ENCODE measurements at regions not wholly inside any gene's neighbourhood (a gene's known extent, or its start where the extent isn't known, plus 50 kb on each side); places are given as distances from the start of the nearest gene placed in this dataset.

GRCh38 chr6:166693880-166694279 lies 66.8 kb upstream of the RPS6KA2 start:
- TF ChIP-seq CTCF (IDR thresholded peaks at IDR 0.05; ENCODE audit: borderline replicate concordance, extremely low read depth, insufficient read depth): no peak
- no peak for FAIRE-seq

GRCh38 chr6:166692723-166693302 lies 65.8 kb upstream of the RPS6KA2 start:
- H3K4me3 ChIP-seq (ENCODE audit: low read length in 3 of 3): no peak overlapping the region
- no peak overlapping the region for H3K27ac ChIP-seq (ENCODE audit: low read depth in 2 of 2, low read length in 2 of 2)
- H3K9ac ChIP-seq (ENCODE audit: low read length in 3 of 3): no peak overlapping the region
- FAIRE-seq (no peak), DNase-seq (no peak)
- intact Hi-C loops (cut with DNase I): no loop called here
- no peaks in the 10 kb centered on the region for H3K36me3 ChIP-seq (ENCODE audit: control insufficient read depth in 2 of 3, insufficient read depth in 3 of 3, low read length in 3 of 3)
- H3K27me3 ChIP-seq (ENCODE audit: control insufficient read depth, insufficient read depth, low read length): no peaks in the 10 kb centered on the region
- no peaks in the 10 kb centered on the region for H3K4me1 ChIP-seq (ENCODE audit: control insufficient read depth in 2 of 3, insufficient read depth in 2 of 3, low read depth in 1 of 3, low read length in 3 of 3)
- no peaks in the 10 kb centered on the region for H3K9me3 ChIP-seq (ENCODE audit: control insufficient read depth in 2 of 3, insufficient read depth in 1 of 3, low read length in 3 of 3)
- no peak for TF ChIP-seq CTCF (IDR thresholded peaks at IDR 0.05; ENCODE audit: borderline replicate concordance, extremely low read depth, insufficient read depth)

More at GRCh38 chr6:166693880-166694279, 66.8 kb upstream of the RPS6KA2 start:
- Histone ChIP-seq H3K27ac (ENCODE audit: low read depth in 2 of 2, low read length in 2 of 2) (no peak overlapping the region), H3K9me3 (ENCODE audit: control insufficient read depth in 2 of 3, insufficient read depth in 1 of 3, low read length in 3 of 3) (no peaks in the 10 kb centered on the region), H3K9ac (ENCODE audit: low read length in 3 of 3) (no peak overlapping the region), H3K27me3 (ENCODE audit: control insufficient read depth, insufficient read depth, low read length) (no peaks in the 10 kb centered on the region), H3K4me3 (ENCODE audit: low read length in 3 of 3) (no peak overlapping the region), H3K4me1 (ENCODE audit: control insufficient read depth in 2 of 3, insufficient read depth in 2 of 3, low read depth in 1 of 3, low read length in 3 of 3) (no peaks in the 10 kb centered on the region), H3K36me3 (ENCODE audit: control insufficient read depth in 2 of 3, insufficient read depth in 3 of 3, low read length in 3 of 3) (no peaks in the 10 kb centered on the region)
- intact Hi-C loops (cut with DNase I): no loop called here
- DNase-seq: no peak

GRCh38 chr6:166691746-166692145 lies 64.7 kb upstream of the RPS6KA2 start:
- FAIRE-seq (no peak), DNase-seq (peak in 3 of 5 donors; percentile 68 to 83 (median 81))
- no peaks in the 10 kb centered on the region for H3K4me1 ChIP-seq (ENCODE audit: control insufficient read depth in 2 of 3, insufficient read depth in 2 of 3, low read depth in 1 of 3, low read length in 3 of 3)
- no peaks in the 10 kb centered on the region for H3K27me3 ChIP-seq (ENCODE audit: control insufficient read depth, insufficient read depth, low read length)
- no peak overlapping the region for H3K27ac ChIP-seq (ENCODE audit: low read depth in 2 of 2, low read length in 2 of 2)
- no peak overlapping the region for H3K9ac ChIP-seq (ENCODE audit: low read length in 3 of 3)
- intact Hi-C loops (cut with DNase I): no loop called here
- H3K36me3 ChIP-seq (ENCODE audit: control insufficient read depth in 2 of 3, insufficient read depth in 3 of 3, low read length in 3 of 3): no peaks in the 10 kb centered on the region
- H3K4me3 ChIP-seq (ENCODE audit: low read length in 3 of 3): no peak overlapping the region
- no peak for TF ChIP-seq CTCF (IDR thresholded peaks at IDR 0.05; ENCODE audit: borderline replicate concordance, extremely low read depth, insufficient read depth)
- H3K9me3 ChIP-seq (ENCODE audit: control insufficient read depth in 2 of 3, insufficient read depth in 1 of 3, low read length in 3 of 3): no peaks in the 10 kb centered on the region

GRCh38 chr6:166691199-166691598 lies 64.1 kb upstream of the RPS6KA2 start:
- no peak for FAIRE-seq
- Histone ChIP-seq H3K9me3 (ENCODE audit: control insufficient read depth in 2 of 3, insufficient read depth in 1 of 3, low read length in 3 of 3) (no peaks in the 10 kb centered on the region), H3K27me3 (ENCODE audit: control insufficient read depth, insufficient read depth, low read length) (no peaks in the 10 kb centered on the region), H3K36me3 (ENCODE audit: control insufficient read depth in 2 of 3, insufficient read depth in 3 of 3, low read length in 3 of 3) (no peaks in the 10 kb centered on the region), H3K9ac (ENCODE audit: low read length in 3 of 3) (no peak overlapping the region), H3K4me3 (ENCODE audit: low read length in 3 of 3) (no peak overlapping the region), H3K27ac (ENCODE audit: low read depth in 2 of 2, low read length in 2 of 2) (no peak overlapping the region), H3K4me1 (ENCODE audit: control insufficient read depth in 2 of 3, insufficient read depth in 2 of 3, low read depth in 1 of 3, low read length in 3 of 3) (no peaks in the 10 kb centered on the region)
- intact Hi-C loops (cut with DNase I): no loop called here
- DNase-seq: peak in 3 of 5 donors; percentile 41 to 60 (median 49)
- no peak for TF ChIP-seq CTCF (IDR thresholded peaks at IDR 0.05; ENCODE audit: borderline replicate concordance, extremely low read depth, insufficient read depth)

Data from kidney (tissue), 13 donors.